Loucy (cell line): ENCODE measurements at regions not wholly inside any gene's neighbourhood (a gene's known extent, or its start where the extent isn't known, plus 50 kb on each side); places are given as distances from the start of the nearest gene placed in this dataset.

Experiments used
- H2AFZ ChIP-seq: fragments of 200-600 bp; sonication (generic); 2 replicates; pipeline ENCODE4 v1.6.0; 2016; ENCODE audit warnings: antibody characterized with exemption, mild to moderate bottlenecking, low read length, moderate library complexity
- H3F3A ChIP-seq: fragments of 200-600 bp; 2 replicates; pipeline ENCODE4 v1.6.0; 2016; ENCODE audit warnings: antibody characterized with exemption, low read depth, mild to moderate bottlenecking
- H3K27me3 ChIP-seq: fragments of 200-600 bp; sonication (generic); 2 replicates; pipeline ENCODE4 v1.6.1; 2014; ENCODE audit warnings: low read length, mild to moderate bottlenecking; ENCODE audit not compliant: insufficient read depth, poor library complexity, severe bottlenecking
- H3K36me3 ChIP-seq: fragments of 200-600 bp; sonication (generic); 2 replicates; pipeline ENCODE4 v1.6.1; 2016; ENCODE audit warnings: low read length; ENCODE audit not compliant: insufficient read depth
- H3K4me1 ChIP-seq: fragments of 200-600 bp; sonication (generic); 2 replicates; pipeline ENCODE4 v1.5.1; 2014; ENCODE audit warnings: low read length, mild to moderate bottlenecking; ENCODE audit not compliant: insufficient read depth, poor library complexity, severe bottlenecking
- H3K4me2 ChIP-seq: fragments of 200-600 bp; sonication (generic); 2 replicates; pipeline ENCODE4 v1.6.0; 2014; ENCODE audit warnings: antibody characterized with exemption, low read length, low read depth, mild to moderate bottlenecking; ENCODE audit not compliant: poor library complexity, severe bottlenecking
- H3K4me3 ChIP-seq: fragments of 200-600 bp; sonication (generic); 2 replicates; pipeline ENCODE4 v1.5.1; 2014; ENCODE audit warnings: low read length, mild to moderate bottlenecking, mixed read lengths; ENCODE audit not compliant: poor library complexity, severe bottlenecking
- H3K79me2 ChIP-seq: fragments of 200-600 bp; sonication (generic); 2 replicates; pipeline ENCODE4 v1.6.1; 2014; ENCODE audit warnings: low read length; ENCODE audit not compliant: insufficient read depth
- H3K9ac ChIP-seq: fragments of 200-600 bp; sonication (generic); 2 replicates; pipeline ENCODE4 v1.6.0; 2014; ENCODE audit warnings: mild to moderate bottlenecking, low read depth, low read length, moderate library complexity; ENCODE audit not compliant: poor library complexity, severe bottlenecking
- H3K9me2 ChIP-seq: fragments of 200-600 bp; sonication (generic); replicated peaks from 2 replicates; pipeline ENCODE4 v1.6.1; 2016; ENCODE audit warnings: low read depth, low read length, mixed read lengths
- H3K9me3 ChIP-seq: fragments of 200-600 bp; sonication (generic); 2 replicates; pipeline ENCODE4 v1.6.1; 2014; ENCODE audit warnings: mild to moderate bottlenecking, antibody characterized with exemption, low read length, low read depth; ENCODE audit not compliant: insufficient read depth
- H4K20me1 ChIP-seq: fragments of 200-600 bp; sonication (generic); 2 replicates; pipeline ENCODE4 v1.6.0; 2014; ENCODE audit warnings: antibody characterized with exemption, low read length, mild to moderate bottlenecking; ENCODE audit not compliant: insufficient read depth, poor library complexity, severe bottlenecking
- CTCF ChIP-seq: fragments of 200-600 bp; sonication (generic); conservative IDR thresholded peaks from 2 replicates; pipeline ENCODE4 v1.5.1; 2014; ENCODE audit warnings: mild to moderate bottlenecking, antibody characterized with exemption, low read length
- EZH2phosphoT487 ChIP-seq: fragments of 200-600 bp; IDR thresholded peaks from 2 replicates; pipeline ENCODE4 v1.6.1; 2018; ENCODE audit warnings: antibody characterized with exemption, mild to moderate bottlenecking, moderate library complexity, borderline replicate concordance

- H3K4me2 ChIP-seq, result no peak overlapping the region
- no peak for TF ChIP-seq EZH2phosphoT487
- TF ChIP-seq CTCF, result no peak
- no peaks in the 10 kb centered on the region for H3F3A ChIP-seq
- no peaks in the 10 kb centered on the region for H3K9me3 ChIP-seq
- H4K20me1 ChIP-seq, result no peaks in the 10 kb centered on the region
- H3K9me2 ChIP-seq, result no peaks in the 10 kb centered on the region
- no peak overlapping the region for H2AFZ ChIP-seq
- no peaks in the 10 kb centered on the region for H3K4me1 ChIP-seq
- H3K4me3 ChIP-seq, result no peak overlapping the region
- no peak overlapping the region for H3K9ac ChIP-seq
- H3K36me3 ChIP-seq, result no peaks in the 10 kb centered on the region
- H3K79me2 ChIP-seq, result no peaks in the 10 kb centered on the region
- H3K27me3 ChIP-seq, result no peaks in the 10 kb centered on the region
Observed at GRCh38 chr15:87167055-87167454, 1087.4 kb downstream of the AGBL1 start.

- Histone ChIP-seq H3K9me3 (no peaks in the 10 kb centered on the region; the same call in 1 of the 2 replicates), H3K4me3 (no peak overlapping the region), H2AFZ (no peak overlapping the region), H3K9ac (no peak overlapping the region), H3K9me2 (no peaks in the 10 kb centered on the region), H3K4me2 (no peak overlapping the region), H4K20me1 (no peaks in the 10 kb centered on the region), H3K4me1 (no peaks in the 10 kb centered on the region), H3K27me3 (no peaks in the 10 kb centered on the region), H3F3A (no peaks in the 10 kb centered on the region), H3K79me2 (no peaks in the 10 kb centered on the region), H3K36me3 (no peaks in the 10 kb centered on the region)
- no peak for TF ChIP-seq CTCF
- TF ChIP-seq EZH2phosphoT487, result no peak
Observed at GRCh38 chr15:87155771-87156170, 1076.1 kb downstream of the AGBL1 start.

GRCh38 chr15:87154761-87155160 lies 1075.1 kb downstream of the AGBL1 start:
- H3K36me3 ChIP-seq, result no peaks in the 10 kb centered on the region
- no peak overlapping the region for H3K4me2 ChIP-seq
- H2AFZ ChIP-seq, result no peak overlapping the region
- no peaks in the 10 kb centered on the region for H4K20me1 ChIP-seq
- TF ChIP-seq EZH2phosphoT487, result no peak
- TF ChIP-seq CTCF, result no peak
- H3K4me3 ChIP-seq, result no peak overlapping the region
- H3K9ac ChIP-seq, result no peak overlapping the region
- H3K27me3 ChIP-seq, result no peaks in the 10 kb centered on the region
- H3K4me1 ChIP-seq, result no peaks in the 10 kb centered on the region
- no peaks in the 10 kb centered on the region for H3K9me2 ChIP-seq
- no peaks in the 10 kb centered on the region; the same call in 1 of the 2 replicates for H3K9me3 ChIP-seq
- no peaks in the 10 kb centered on the region for H3F3A ChIP-seq
- no peaks in the 10 kb centered on the region for H3K79me2 ChIP-seq
